CD14-positive monocyte (primary cell): ENCODE measurements at regions not wholly inside any gene's neighbourhood (a gene's known extent, or its start where the extent isn't known, plus 50 kb on each side); places are given as distances from the start of the nearest gene placed in this dataset.

Source experiments
- DNase-seq, 3 donors: peaks; one replicate each; pipeline ENCODE4 v3.0.0-alpha.2; 2011 to 2022
- H2AFZ ChIP-seq: 2 replicates; pipeline ENCODE4 v1.6.0; 2012; ENCODE audit warnings: mild to moderate bottlenecking, low read depth, low read length, inconsistent platforms; ENCODE audit not compliant: insufficient read depth, poor library complexity, severe bottlenecking
- H3K27ac ChIP-seq, 2 donors: 1 replicate in 1 of 2; 2 replicates in 1 of 2; pipeline ENCODE4 v1.5.1; 2012 to 2013; ENCODE audit warnings: low read length in 2 of 2, control low read depth in 1 of 2, inconsistent platforms in 1 of 2, low read depth in 1 of 2, mild to moderate bottlenecking in 1 of 2
- H3K27me3 ChIP-seq, 2 donors: one replicate each; pipeline versions ENCODE4 v1.6.0 to v1.6.1; 2011 to 2013; ENCODE audit warnings: low read length in 2 of 2; ENCODE audit not compliant: control insufficient read depth in 2 of 2, insufficient read depth in 2 of 2
- H3K36me3 ChIP-seq, 2 donors: replicated peaks in 1 of 2; 1 replicate in 1 of 2; 2 replicates in 1 of 2; pipeline versions ENCODE4 v1.5.1 to v1.6.1; 2012 to 2013; ENCODE audit warnings: low read length in 2 of 2, control low read depth in 1 of 2, inconsistent platforms in 1 of 2, mild to moderate bottlenecking in 1 of 2; ENCODE audit not compliant: insufficient read depth in 2 of 2, control insufficient read depth in 1 of 2
- H3K4me1 ChIP-seq, 2 donors: 1 replicate in 1 of 2; 2 replicates in 1 of 2; pipeline versions ENCODE4 v1.5.1 to v1.6.1; 2012 to 2013; ENCODE audit warnings: low read length in 2 of 2, control low read depth in 1 of 2, inconsistent platforms in 1 of 2, mild to moderate bottlenecking in 1 of 2, moderate library complexity in 1 of 2; ENCODE audit not compliant: insufficient read depth in 2 of 2, control insufficient read depth in 1 of 2
- H3K4me2 ChIP-seq: replicated peaks from 2 replicates; pipeline ENCODE3; 2012; ENCODE audit warnings: low read length, moderate library complexity, mild to moderate bottlenecking; ENCODE audit not compliant: poor library complexity, severe bottlenecking; ENCODE audit errors: extremely low read depth
- H3K4me3 ChIP-seq, 3 experiments: fragments of 200-600 bp in 1 of 3; sonication (generic) in 1 of 3; replicated peaks in 1 of 3; 1 replicate in 2 of 3; 2 replicates in 1 of 3; pipeline ENCODE4 v1.5.1; 2011 to 2013; ENCODE audit warnings: low read length in 3 of 3, mild to moderate bottlenecking in 3 of 3, control low read depth in 2 of 3, low read depth in 2 of 3, inconsistent platforms in 1 of 3, moderate library complexity in 1 of 3
- H3K79me2 ChIP-seq: 2 replicates; pipeline ENCODE4 v1.6.0; 2012; ENCODE audit warnings: mild to moderate bottlenecking, control low read depth, inconsistent platforms, low read length, moderate library complexity; ENCODE audit not compliant: insufficient read depth
- H3K9ac ChIP-seq: 2 replicates; pipeline ENCODE4 v1.6.0; 2017; ENCODE audit warnings: low read length, mild to moderate bottlenecking; ENCODE audit not compliant: insufficient read depth, poor library complexity, severe bottlenecking
- H3K9me3 ChIP-seq, 2 donors: replicated peaks in 1 of 2; 1 replicate in 1 of 2; 2 replicates in 1 of 2; pipeline versions ENCODE4 v1.5.1 to v1.6.1; 2012 to 2013; ENCODE audit warnings: low read length in 2 of 2, control low read depth in 1 of 2; ENCODE audit not compliant: control insufficient read depth in 1 of 2, insufficient read depth in 1 of 2
- H4K20me1 ChIP-seq: 2 replicates; pipeline ENCODE4 v1.6.0; 2012; ENCODE audit warnings: mild to moderate bottlenecking, low read length, control low read depth, moderate library complexity; ENCODE audit not compliant: insufficient read depth
- H3K27ac Mint-ChIP-seq, 7 donors: one replicate each; pipeline ENCODE4 v1.8.0; 2020; ENCODE audit warnings: mild to moderate bottlenecking in 7 of 7, mixed read lengths in 7 of 7, moderate library complexity in 6 of 7, inconsistent platforms in 2 of 7
- H3K27me3 Mint-ChIP-seq, 3 donors: one replicate each; pipeline ENCODE4 v1.8.0; 2021 to 2022; ENCODE audit warnings: low read depth in 3 of 3, mild to moderate bottlenecking in 3 of 3, mixed read lengths in 3 of 3, moderate library complexity in 3 of 3, inconsistent platforms in 1 of 3
- H3K36me3 Mint-ChIP-seq, 2 donors: one replicate each; pipeline ENCODE4 v1.8.0; 2020; ENCODE audit warnings: mixed read lengths in 2 of 2, inconsistent platforms in 1 of 2, mild to moderate bottlenecking in 1 of 2
- H3K4me1 Mint-ChIP-seq: one replicate; pipeline ENCODE4 v1.8.0; 2020; ENCODE audit warnings: mild to moderate bottlenecking, mixed read lengths
- H3K4me3 Mint-ChIP-seq, 2 donors: one replicate each; pipeline ENCODE4 v1.8.0; 2020; ENCODE audit warnings: mild to moderate bottlenecking in 2 of 2, mixed read lengths in 2 of 2, moderate library complexity in 1 of 2
- H3K9me3 Mint-ChIP-seq, 7 donors: one replicate each; pipeline ENCODE4 v1.8.0; 2020 to 2022; ENCODE audit warnings: mixed read lengths in 7 of 7, mild to moderate bottlenecking in 6 of 7, moderate library complexity in 6 of 7, inconsistent platforms in 2 of 7
- CTCF ChIP-seq: fragments of 200-600 bp; IDR thresholded peaks from one replicate; pipeline ENCODE4 v1.8.0; 2022; ENCODE audit warnings: antibody characterized with exemption, mild to moderate bottlenecking
- WGBS: methylation state at CpG from one replicate; pipeline ENCODE4 v1.1.5; 2013; ENCODE audit warnings: missing lambda C conversion rate; ENCODE audit not compliant: insufficient coverage; 5-methylcytosine and 5-hydroxymethylcytosine counted together
- intact Hi-C, 2 donors: fragments of 100-400 bp; cut with micrococcal nuclease; formaldehyde crosslinking; loops; one replicate each; pipeline versions ENCODE4 v1.15.0 to v1.15.1; 2023

- Mint-ChIP-seq H3K4me3 (no peak overlapping the region), H3K9me3 (peaks cover 0 to 2% (median 0%) of the 10 kb centered on the region in 7 donors), H3K36me3 (no peaks in the 10 kb centered on the region), H3K27me3 (peaks cover 12 to 29% (median 18%) of the 10 kb centered on the region in 3 donors), H3K27ac (no peak overlapping the region), H3K4me1 (peaks cover 6% of the 10 kb centered on the region)
- H3K36me3 ChIP-seq, result no peaks in the 10 kb centered on the region
- no peak overlapping the region for H2AFZ ChIP-seq
- no peak overlapping the region for H3K4me2 ChIP-seq
- no peak overlapping the region for H3K9ac ChIP-seq
- TF ChIP-seq CTCF, result no peak
- no peak overlapping the region for H3K4me3 ChIP-seq
- no peaks in the 10 kb centered on the region for H3K4me1 ChIP-seq
- H3K79me2 ChIP-seq, result no peaks in the 10 kb centered on the region
- intact Hi-C loops, result no loop called here
- DNase-seq, result no peak
- no peaks in the 10 kb centered on the region for H4K20me1 ChIP-seq
- no peaks in the 10 kb centered on the region for H3K9me3 ChIP-seq
- H3K27me3 ChIP-seq, result peaks cover 3 to 4% of the 10 kb centered on the region in 2 donors
- H3K27ac ChIP-seq, result no peak overlapping the region
- 95% methylated on average over 6 of the region's 8 CpGs for WGBS
Observed at GRCh38 chr7:27423290-27423689, 180.7 kb downstream of the EVX1 start.

- Histone ChIP-seq H2AFZ (no peak overlapping the region), H3K36me3 (no peaks in the 10 kb centered on the region), H3K9ac (no peak overlapping the region), H3K79me2 (no peaks in the 10 kb centered on the region), H4K20me1 (no peaks in the 10 kb centered on the region), H3K4me1 (no peaks in the 10 kb centered on the region), H3K27ac (no peak overlapping the region), H3K4me3 (no peak overlapping the region), H3K9me3 (no peaks in the 10 kb centered on the region), H3K4me2 (no peak overlapping the region), H3K27me3 (peaks cover 3 to 4% of the 10 kb centered on the region in 2 donors)
- Mint-ChIP-seq H3K9me3 (no peaks in the 10 kb centered on the region), H3K4me1 (peaks cover 4% of the 10 kb centered on the region), H3K36me3 (no peaks in the 10 kb centered on the region), H3K27me3 (peaks cover 12 to 29% (median 19%) of the 10 kb centered on the region in 3 donors), H3K27ac (no peak overlapping the region), H3K4me3 (no peak overlapping the region)
- 100% methylated on average over 1 of the region's 10 CpGs for WGBS
- no peak for DNase-seq
- no peak for TF ChIP-seq CTCF
- intact Hi-C loops, result no loop called here
Observed at GRCh38 chr7:27423821-27424220, 181.2 kb downstream of the EVX1 start.
